GM12878 (cell line): ENCODE measurements at regions not wholly inside any gene's neighbourhood (a gene's known extent, or its start where the extent isn't known, plus 50 kb on each side); places are given as distances from the start of the nearest gene placed in this dataset.
"Not testable (repeated sequence)": the region's sequence is repeated elsewhere in the genome, so short reads cannot be mapped to it uniquely, and the experiment has no call there.

Source experiments
- ATAC-seq: fragments of 200-7000 bp; cut with Tn5 transposase; 3 replicates; pipeline ENCODE4 v1.9.1; 2020; ENCODE audit warnings: mild to moderate bottlenecking, moderate library complexity
- BruUV-seq: library from RNA; stranded (reverse); fragments of 400-500 nt; replicated peaks from 2 replicates; lab custom pipeline; 2021; lab: Mats Ljungman, UMichigan
- CTCF ChIA-PET: fragments of 300-600 bp; sonication (Branson Sonifier 250); formaldehyde crosslinking; extraction: SDS; loops from one replicate; lab custom pipeline; 2021; ENCODE audit warnings: inconsistent platforms; lab: Yijun Ruan, JAX
- POLR2A ChIA-PET: fragments of 350-600 bp; formaldehyde crosslinking; extraction: SDS; loops from one replicate; lab custom pipeline; 2021; ENCODE audit warnings: inconsistent platforms; lab: Charles Lee
- RAD21 ChIA-PET: fragments of 300-600 bp; sonication (Branson Sonifier 250); formaldehyde crosslinking; loops from one replicate; lab custom pipeline; 2023; ENCODE audit warnings: antibody characterized with exemption; ENCODE audit not compliant: unreplicated experiment; lab: Charles Lee
- SMC1A ChIA-PET: fragments of 300-600 bp; sonication (Branson Sonifier 250); formaldehyde crosslinking; loops from one replicate; lab custom pipeline; 2023; ENCODE audit not compliant: unreplicated experiment, uncharacterized antibody; lab: Charles Lee
- DNase-seq: peaks from one replicate; pipeline ENCODE4 v3.0.0-alpha.2; 2011; ENCODE audit warnings: low read depth, low spot score
- FAIRE-seq: peaks from 3 replicates; lab custom pipeline; 2011; peaks lifted over from hg19 to GRCh38; lab: Jason Lieb, UNC
- H2AFZ ChIP-seq: 2 replicates; pipeline ENCODE4 v1.6.0; 2011; ENCODE audit warnings: low read depth, low read length, control low read depth; ENCODE audit not compliant: control insufficient read depth
- H3K27ac ChIP-seq: 2 replicates; pipeline ENCODE4 v1.5.1; 2011; ENCODE audit warnings: control low read depth; ENCODE audit not compliant: control insufficient read depth, insufficient read depth
- H3K27me3 ChIP-seq, 2 experiments: replicated peaks in 1 of 2; 2 replicates each; pipeline versions ENCODE4 v1.6.0 to v1.6.1; 2011; ENCODE audit warnings: low read length in 1 of 2; ENCODE audit not compliant: control insufficient read depth in 2 of 2, insufficient read depth in 2 of 2
- H3K36me3 ChIP-seq, 2 experiments: 2 replicates each; pipeline ENCODE4 v1.5.1; 2011; ENCODE audit warnings: low read length in 1 of 2; ENCODE audit not compliant: control insufficient read depth in 2 of 2, insufficient read depth in 2 of 2
- H3K4me1 ChIP-seq: 2 replicates; pipeline ENCODE4 v1.6.1; 2011; ENCODE audit warnings: mild to moderate bottlenecking, low read length, moderate library complexity, mixed read lengths; ENCODE audit not compliant: control insufficient read depth, insufficient read depth
- H3K4me2 ChIP-seq: 2 replicates; pipeline ENCODE4 v1.6.0; 2011; ENCODE audit warnings: control low read depth; ENCODE audit not compliant: control insufficient read depth, insufficient read depth
- H3K4me3 ChIP-seq: fragments of 200-600 bp; sonication (generic); 2 replicates; pipeline ENCODE4 v1.5.1; 2016
- H3K79me2 ChIP-seq: 2 replicates; pipeline ENCODE4 v1.6.0; 2011; ENCODE audit warnings: low read length; ENCODE audit not compliant: control insufficient read depth, insufficient read depth
- H3K9ac ChIP-seq: 2 replicates; pipeline ENCODE4 v1.8.0; 2011; ENCODE audit warnings: low read length, control low read depth, mixed read lengths; ENCODE audit not compliant: control insufficient read depth, insufficient read depth
- H3K9me3 ChIP-seq: replicated peaks from 3 replicates; pipeline ENCODE4 v1.5.1; 2011; ENCODE audit warnings: mild to moderate bottlenecking, low read length; ENCODE audit not compliant: control insufficient read depth, insufficient read depth
- H4K20me1 ChIP-seq: 2 replicates; pipeline ENCODE4 v1.6.0; 2011; ENCODE audit not compliant: control insufficient read depth, insufficient read depth
- CEBPB ChIP-seq, 2 experiments: fragments of 150-350 bp in 1 of 2; IDR thresholded peaks; 2 replicates each; pipeline ENCODE4 v1.6.1; 2012 to 2014; ENCODE audit warnings: low read depth in 2 of 2, low read length in 2 of 2, borderline replicate concordance in 1 of 2, inconsistent platforms in 1 of 2
- IKZF2 ChIP-seq, 2 experiments: fragments of 450-650 bp; IDR thresholded peaks; 2 replicates each; pipeline ENCODE4 v1.6.1; 2017; ENCODE audit warnings: mild to moderate bottlenecking in 2 of 2, moderate library complexity in 2 of 2
- KAT2A ChIP-seq: conservative IDR thresholded peaks from 2 replicates; pipeline ENCODE4 v1.6.1; 2011; ENCODE audit warnings: low read depth, low read length; ENCODE audit not compliant: control insufficient read depth
- PRDM15 ChIP-seq: fragments of 450-650 bp; formaldehyde crosslinking; IDR thresholded peaks from 2 replicates; pipeline ENCODE4 v1.4.0; 2020; ENCODE audit warnings: mild to moderate bottlenecking, moderate library complexity
- SP1 ChIP-seq: IDR thresholded peaks from one replicate; pipeline ENCODE4 v1.6.1; 2011; ENCODE audit warnings: low read depth, low read length
- TBL1XR1 ChIP-seq: IDR thresholded peaks from 2 replicates; pipeline ENCODE4 v1.6.1; 2012; ENCODE audit warnings: low read depth, low read length, improper control_type of control experiment
- ZBTB33 ChIP-seq: fragments of 450-650 bp; IDR thresholded peaks from 2 replicates; pipeline ENCODE4 v1.6.1; 2017; ENCODE audit warnings: mild to moderate bottlenecking
- ZNF622 ChIP-seq: fragments of 450-650 bp; IDR thresholded peaks from 2 replicates; pipeline ENCODE4 v1.6.1; 2017; ENCODE audit warnings: mild to moderate bottlenecking, inconsistent platforms
- WGBS: methylation state at CpG from one replicate; pipeline ENCODE4 v1.1.6; 2016; ENCODE audit warnings: low lambda C conversion rate; ENCODE audit not compliant: insufficient replicate concordance, insufficient coverage; ENCODE audit errors: missing lambda C conversion rate; 5-methylcytosine and 5-hydroxymethylcytosine counted together
- in situ Hi-C: fragments of 300-500 bp; cut with MboI; formaldehyde crosslinking; loops from 9 replicates; pipeline ENCODE4 v1.14.3; 2018; ENCODE audit warnings: mixed read lengths
- intact Hi-C: fragments of 100-400 bp; cut with micrococcal nuclease; formaldehyde crosslinking; loops from one replicate; pipeline ENCODE4 v1.14.2; 2022; ENCODE audit not compliant: unreplicated experiment
- TF ChIP-seq, protein P1 (sequence below): IDR thresholded peaks from 2 replicates; pipeline ENCODE4 v1.6.1; 2012; ENCODE audit warnings: low read length, inconsistent platforms

- H3K4me2 ChIP-seq, H3K27me3 ChIP-seq, H3K9me3 ChIP-seq, FAIRE-seq, H3K9ac ChIP-seq, H3K36me3 ChIP-seq, H3K79me2 ChIP-seq, in situ Hi-C loops, DNase-seq, H3K4me3 ChIP-seq, H4K20me1 ChIP-seq, H3K27ac ChIP-seq, SMC1A ChIA-PET, BruUV-seq, RAD21 ChIA-PET, CTCF ChIA-PET, H3K4me1 ChIP-seq, ATAC-seq, H2AFZ ChIP-seq, POLR2A ChIA-PET, intact Hi-C loops: not testable (repeated sequence)
- 39% methylated on average over 9 of the region's 9 CpGs for WGBS
Measured at GRCh38 chr11:63313198-63313597, 56.4 kb upstream of the SLC22A9 start.

DNA sequence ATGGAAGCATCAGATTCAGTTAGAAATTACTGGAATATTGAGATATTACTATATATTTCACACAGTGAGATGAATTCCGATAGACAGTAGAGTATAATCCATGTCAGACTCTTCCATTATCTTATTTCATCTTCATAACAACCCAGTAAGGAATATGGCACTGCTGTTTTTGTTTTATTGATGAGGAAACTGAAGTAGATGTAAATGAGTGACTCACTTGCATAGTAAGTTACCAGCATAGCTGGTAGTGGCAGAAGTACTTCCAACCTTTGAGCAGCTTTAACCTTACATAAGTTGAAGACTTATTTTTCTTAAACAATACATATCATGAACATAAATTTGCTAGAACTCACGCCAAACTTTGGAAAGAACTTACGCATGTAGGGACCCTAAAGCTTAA lies 54.9 kb upstream of the SLC22A25 start:
- Histone ChIP-seq H3K9ac (no peak overlapping the region), H4K20me1 (no peaks in the 10 kb centered on the region), H3K4me3 (no peak overlapping the region), H3K4me1 (no peaks in the 10 kb centered on the region), H3K9me3 (no peaks in the 10 kb centered on the region), H3K27me3 (no peaks in the 10 kb centered on the region; a peak in 1 of 4 replicates), H3K36me3 (no peaks in the 10 kb centered on the region), H3K27ac (no peak overlapping the region), H3K4me2 (no peak overlapping the region), H3K79me2 (no peaks in the 10 kb centered on the region), H2AFZ (no peak overlapping the region)
- DNase-seq (no peak), ATAC-seq (no peak), FAIRE-seq (no peak)
- ChIA-PET SMC1A (interaction anchor here (1.3 kb wide), 1 partner anchor 181 kb away, joined by 3 read pairs; no protein-coding TSS in a partner anchor), CTCF (no interaction called here), POLR2A (no interaction called here), RAD21 (no interaction called here)
- TF ChIP-seq ZBTB33 (no peak), SP1 (no peak), CEBPB (IDR thresholded peaks at IDR 0.05; ENCODE audit: borderline replicate concordance in 1 of 2, low read depth in 2 of 2, low read length in 2 of 2) (no peak), PRDM15 (CRISPR knock-in tag) (no peak), TBL1XR1 (no peak), IKZF2 (IDR thresholded peaks at IDR 0.05) (no peak), ZNF622 (no peak), KAT2A (no peak)
- TF ChIP-seq, protein P1, sequence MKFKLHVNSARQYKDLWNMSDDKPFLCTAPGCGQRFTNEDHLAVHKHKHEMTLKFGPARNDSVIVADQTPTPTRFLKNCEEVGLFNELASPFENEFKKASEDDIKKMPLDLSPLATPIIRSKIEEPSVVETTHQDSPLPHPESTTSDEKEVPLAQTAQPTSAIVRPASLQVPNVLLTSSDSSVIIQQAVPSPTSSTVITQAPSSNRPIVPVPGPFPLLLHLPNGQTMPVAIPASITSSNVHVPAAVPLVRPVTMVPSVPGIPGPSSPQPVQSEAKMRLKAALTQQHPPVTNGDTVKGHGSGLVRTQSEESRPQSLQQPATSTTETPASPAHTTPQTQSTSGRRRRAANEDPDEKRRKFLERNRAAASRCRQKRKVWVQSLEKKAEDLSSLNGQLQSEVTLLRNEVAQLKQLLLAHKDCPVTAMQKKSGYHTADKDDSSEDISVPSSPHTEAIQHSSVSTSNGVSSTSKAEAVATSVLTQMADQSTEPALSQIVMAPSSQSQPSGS, result no peak
- WGBS, result 20% methylated on average over 3 of the region's 3 CpGs
- in situ Hi-C loops, result no loop called here
- intact Hi-C loops, result no loop called here
- no TSS peak for BruUV-seq
